ENCODE measurements at regions not wholly inside any gene's neighbourhood (a gene's known extent, or its start where the extent isn't known, plus 50 kb on each side); places are given as distances from the start of the nearest gene placed in this dataset.

DNA sequence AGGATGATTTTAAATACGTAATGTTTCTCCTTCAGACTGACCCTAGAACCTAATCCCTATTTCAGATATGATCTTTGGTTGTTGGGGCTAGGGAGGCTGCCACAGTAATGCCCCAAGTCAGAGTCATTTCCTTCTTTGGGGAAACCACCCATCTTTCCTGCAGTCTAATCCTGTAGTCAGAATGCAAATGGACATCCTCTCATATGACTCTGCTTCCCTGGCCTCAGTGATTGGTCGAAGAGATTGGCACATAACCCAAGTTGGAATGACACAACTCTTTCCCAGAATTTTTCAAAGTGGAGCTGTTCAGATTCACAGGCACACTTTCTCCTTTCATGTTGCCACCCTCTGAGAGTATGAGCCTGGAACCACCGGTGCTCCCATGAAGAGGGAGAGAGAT is 58.8 kb upstream of the ZNF644 start:
- no peak for TF ChIP-seq EZH2 (IDR thresholded peaks at IDR 0.05; ENCODE audit: low read length, missing control alignments)
- no peak for TF ChIP-seq CTCF (conservative IDR thresholded peaks at IDR 0.05 in 1 of 2, IDR thresholded peaks at IDR 0.05 in 1 of 2; ENCODE audit: low read depth in 1 of 2, low read length in 2 of 2)

Measured in fibroblast of lung (primary cell).